GM19438 (cell line): ENCODE measurements at regions not wholly inside any gene's neighbourhood (a gene's known extent, or its start where the extent isn't known, plus 50 kb on each side); places are given as distances from the start of the nearest gene placed in this dataset.
A peak's percentile ranks its signal among the peaks of the same experiment; 100 is the strongest.
"Not testable (repeated sequence)": the region's sequence is repeated elsewhere in the genome, so short reads cannot be mapped to it uniquely, and the experiment has no call there.

Experiments used
- ATAC-seq: cut with Tn5 transposase; IDR thresholded peaks from one replicate; pipeline ENCODE4 v1.9.1; 2021; ENCODE audit warnings: low read depth; ENCODE audit not compliant: unreplicated experiment

DNA sequence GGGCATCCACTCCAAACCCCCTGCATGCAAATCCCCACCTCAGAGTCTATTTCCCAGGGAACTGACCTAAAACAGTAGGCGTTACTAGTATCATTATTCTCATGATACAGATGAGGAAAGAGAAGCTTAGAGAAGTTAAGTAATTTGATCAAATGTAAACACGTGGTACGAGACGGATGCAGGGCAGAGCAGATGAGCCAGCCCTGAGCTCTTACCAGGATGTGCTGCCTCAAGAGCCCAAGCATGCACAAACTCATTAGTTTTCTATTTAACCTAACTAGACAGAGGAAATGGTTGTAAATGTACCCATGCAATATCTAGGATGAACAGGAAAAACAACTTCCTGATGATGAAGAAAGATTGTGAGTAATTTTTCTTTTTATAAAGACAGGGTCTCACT lies 173.3 kb upstream of the RASSF8 start:
- no peak for ATAC-seq

- ATAC-seq: no peak
These were observed 170.8 kb upstream of the RASSF8 start for GRCh38 chr12:25787701-25788100.

DNA sequence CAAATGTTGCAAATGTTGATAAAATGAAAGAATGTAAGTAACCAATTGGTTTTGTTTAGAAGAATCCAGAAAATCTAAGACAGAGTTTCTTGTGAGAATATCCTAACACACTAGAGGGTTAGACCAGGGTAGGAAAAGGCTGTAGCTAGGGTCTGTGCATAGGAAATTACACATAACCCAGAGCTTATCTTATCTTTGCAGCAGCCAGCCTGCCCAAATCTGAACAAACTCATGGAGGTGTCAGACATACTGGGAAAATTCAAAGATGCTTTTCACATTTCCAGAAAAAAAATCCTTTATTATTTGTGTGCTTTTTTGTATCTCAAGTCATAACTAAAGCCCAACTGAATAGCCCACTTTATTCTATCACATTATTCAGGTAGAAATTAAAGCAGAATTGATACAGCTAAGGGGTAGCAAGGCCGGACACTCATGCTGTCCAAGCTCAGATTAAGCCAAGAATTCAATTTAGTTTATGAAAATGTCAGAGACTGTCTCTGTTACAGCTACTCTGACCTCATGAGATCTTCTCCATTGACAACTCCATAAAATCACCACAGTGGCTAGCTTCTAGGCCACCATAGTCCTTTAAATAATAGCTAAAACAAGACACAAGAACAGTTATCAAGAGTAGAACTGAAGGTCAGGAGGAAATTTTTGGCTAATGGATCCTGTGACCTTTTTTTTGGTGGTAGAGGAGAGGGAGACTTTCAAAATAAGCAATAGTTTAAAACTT lies 169.6 kb upstream of the RASSF8 start:
- no peak for ATAC-seq

DNA sequence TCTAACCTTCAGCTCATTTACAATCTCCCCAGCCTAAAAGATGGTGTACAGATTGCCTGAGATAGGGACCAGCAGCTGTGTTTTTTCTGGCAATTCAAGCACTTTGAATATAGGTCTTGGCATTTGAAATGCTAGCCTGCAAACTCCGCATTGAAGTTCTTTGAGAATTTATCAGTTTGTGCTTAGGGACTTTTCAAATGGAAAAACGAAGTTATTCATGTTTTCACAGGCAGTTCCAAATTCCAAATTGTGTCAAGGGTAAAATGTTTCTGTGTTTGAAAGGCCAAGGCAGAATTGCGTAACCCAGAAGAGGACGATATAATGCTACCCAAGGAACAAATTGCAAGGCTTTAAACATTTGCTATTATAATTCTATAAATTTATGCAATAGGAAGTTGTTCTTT lies 168.9 kb upstream of the RASSF8 start:
- ATAC-seq: no peak

DNA sequence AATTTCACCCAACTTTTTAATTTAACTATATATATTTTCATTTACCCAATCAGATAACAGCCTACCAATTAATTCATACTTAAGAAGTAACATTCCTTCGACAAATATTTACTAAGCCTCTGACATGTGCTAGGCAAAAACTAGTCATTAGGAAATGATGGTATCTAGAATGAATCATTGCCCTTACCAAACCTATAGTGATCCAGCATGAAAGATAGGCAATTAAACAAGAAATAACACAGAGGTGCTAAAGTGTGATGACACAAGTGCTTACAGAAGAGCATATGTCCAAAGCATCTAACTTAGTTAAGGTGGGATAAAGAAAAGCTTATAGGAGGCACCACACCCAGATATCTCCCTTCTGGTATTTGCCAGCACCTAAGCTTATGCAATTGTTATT lies 166.5 kb upstream of the RASSF8 start:
- no peak for ATAC-seq

GRCh38 chr12:25793196-25793595 lies 165.3 kb upstream of the RASSF8 start:
- no peak for ATAC-seq

DNA sequence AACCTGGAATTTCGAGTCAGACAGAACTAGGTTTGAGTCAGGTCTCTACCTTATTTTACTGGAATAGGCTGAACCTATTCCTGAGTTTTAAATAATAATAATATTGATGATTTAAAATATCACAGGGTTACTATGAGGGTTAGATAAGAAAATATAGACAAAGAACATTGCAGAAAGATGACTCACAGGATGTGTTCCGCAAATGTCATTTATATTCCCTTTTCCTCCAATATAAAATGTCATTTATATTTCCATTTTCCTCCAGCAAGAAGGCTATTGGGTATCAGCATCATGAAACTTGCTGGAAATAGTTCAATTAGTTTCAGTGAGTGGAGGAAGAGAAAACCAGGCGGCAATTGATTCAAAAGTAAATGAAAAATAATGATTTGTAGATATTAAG lies 163.9 kb upstream of the RASSF8 start:
- no peak for ATAC-seq

GRCh38 chr12:25796523-25797000 lies 161.9 kb upstream of the RASSF8 start:
- ATAC-seq: no peak

GRCh38 chr12:25797386-25797785 lies 161.1 kb upstream of the RASSF8 start:
- ATAC-seq: no peak

- ATAC-seq: no peak
These were observed 160.5 kb upstream of the RASSF8 start for GRCh38 chr12:25797949-25798348.

- no peak for ATAC-seq
These were observed 158.4 kb upstream of the RASSF8 start for GRCh38 chr12:25800101-25800500.

DNA sequence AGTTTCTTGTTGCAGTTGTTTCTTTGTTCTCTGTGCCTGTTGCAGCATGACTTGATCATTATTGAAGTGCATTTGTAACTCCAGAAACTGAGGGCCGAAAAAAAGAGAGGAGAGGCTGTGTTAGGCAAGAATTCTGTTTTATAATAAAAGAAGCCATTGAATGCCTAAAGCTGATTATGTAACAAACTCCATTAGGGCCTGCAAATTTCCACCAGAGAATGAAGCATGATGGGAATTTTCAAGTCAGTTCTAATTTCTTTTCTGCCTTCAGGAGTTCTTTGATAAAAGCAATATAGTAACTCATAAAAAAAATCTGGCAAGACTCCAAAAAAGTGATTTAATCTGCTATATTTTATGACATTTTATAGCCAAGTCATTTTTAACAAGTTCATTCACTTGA lies 156.7 kb upstream of the RASSF8 start:
- ATAC-seq: no peak

GRCh38 chr12:25802143-25802542 lies 156.3 kb upstream of the RASSF8 start:
- no peak for ATAC-seq

GRCh38 chr12:25803029-25803664 lies 155.3 kb upstream of the RASSF8 start:
- ATAC-seq: not testable (repeated sequence)

GRCh38 chr12:25804286-25804685 lies 154.2 kb upstream of the RASSF8 start:
- not testable (repeated sequence) for ATAC-seq

- ATAC-seq: no peak
These were observed 152.2 kb upstream of the RASSF8 start for GRCh38 chr12:25806271-25806670.

DNA sequence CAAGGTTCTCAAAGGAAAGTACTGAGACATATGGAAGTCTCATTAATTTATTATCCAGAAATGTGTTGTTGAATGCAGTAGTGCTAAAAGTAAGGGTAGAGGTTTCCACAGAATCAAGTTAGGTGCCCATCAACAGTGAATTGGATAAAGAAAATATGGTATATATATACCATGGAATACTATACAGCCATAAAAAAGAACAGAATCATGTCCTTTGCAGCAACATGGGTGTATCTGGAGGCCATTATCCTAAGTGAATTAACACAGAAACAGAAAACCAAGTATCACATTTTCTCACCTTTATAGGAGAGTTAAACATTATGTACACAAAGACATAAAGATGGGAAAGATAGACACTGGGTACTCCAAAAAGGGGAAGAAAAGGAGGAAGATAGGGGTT lies 149.9 kb upstream of the RASSF8 start:
- no peak for ATAC-seq

DNA sequence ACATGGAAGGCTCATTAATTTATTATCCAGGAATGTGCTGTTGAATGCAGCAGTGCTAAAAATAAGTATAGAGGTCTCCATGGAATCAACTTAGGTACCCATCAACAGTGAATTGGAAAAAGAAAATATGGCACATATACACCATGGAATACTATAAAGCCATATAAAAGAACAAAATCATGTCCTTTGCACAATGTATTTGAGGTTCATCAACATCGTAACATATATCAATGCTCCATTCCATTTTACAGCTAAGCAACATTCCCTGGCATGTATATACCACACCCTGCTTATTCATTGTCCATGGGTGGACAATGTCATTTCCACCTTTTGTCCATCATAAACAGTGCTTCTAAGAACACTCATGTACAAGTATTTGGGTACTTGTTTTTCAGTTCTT lies 147.8 kb upstream of the RASSF8 start:
- no peak for ATAC-seq

- ATAC-seq: peak; percentile 53
These were observed 146.8 kb upstream of the RASSF8 start for GRCh38 chr12:25811656-25812126.

GRCh38 chr12:25812295-25812694 lies 146.2 kb upstream of the RASSF8 start:
- no peak for ATAC-seq

DNA sequence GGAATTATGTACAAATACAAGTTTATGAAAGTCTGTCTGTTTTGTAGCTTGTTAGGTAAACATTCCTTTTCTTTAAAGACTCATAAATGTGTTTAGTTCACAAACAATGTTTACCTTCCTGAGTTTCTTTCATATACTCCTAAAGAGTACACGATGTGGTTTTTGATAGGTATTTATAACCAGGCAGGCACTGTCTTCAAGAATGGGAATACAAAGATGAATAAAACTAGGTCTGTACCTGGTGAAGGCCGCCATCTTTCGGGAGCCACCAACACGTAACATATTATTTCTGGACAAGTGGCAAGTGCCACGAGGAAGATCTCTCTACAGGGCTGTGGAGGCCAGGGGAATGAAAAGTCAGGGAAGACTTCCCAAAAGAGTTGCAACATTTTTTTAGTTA lies 144.6 kb upstream of the RASSF8 start:
- ATAC-seq: no peak

DNA sequence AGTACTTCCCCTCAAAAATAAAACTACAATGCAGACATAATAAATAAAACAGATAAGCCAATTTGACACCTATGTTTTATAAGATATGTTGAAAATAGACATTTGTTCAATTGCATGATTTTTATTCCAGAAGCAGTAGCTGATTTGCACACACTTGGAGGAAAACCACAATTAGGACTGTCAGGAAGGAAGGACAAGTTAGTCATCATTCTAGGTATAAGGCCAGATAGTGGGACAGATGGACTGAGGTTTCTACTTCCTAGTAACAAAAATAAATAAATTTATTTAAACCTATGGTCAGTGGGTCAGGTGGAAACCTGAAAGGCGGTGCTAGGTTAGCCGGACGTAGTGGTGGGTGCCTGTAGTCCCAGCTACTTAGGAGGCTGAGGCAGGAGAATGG lies 141.8 kb upstream of the RASSF8 start:
- ATAC-seq: no peak
